ENCODE measurements at regions not wholly inside any gene's neighbourhood (a gene's known extent, or its start where the extent isn't known, plus 50 kb on each side); places are given as distances from the start of the nearest gene placed in this dataset.

- in situ Hi-C loops (cut with HindIII; ENCODE audit: low pct_ligation_motif_present, low sequenced_read_pairs): no loop called here
- Histone ChIP-seq H3K27ac (no peak overlapping the region), H3K27me3 (replicated peaks) (no peaks in the 10 kb centered on the region), H3K36me3 (replicated peaks) (no peaks in the 10 kb centered on the region), H3K4me3 (ENCODE audit: low read depth, low read length) (no peak overlapping the region)
- DNase-seq: no peak
- TF ChIP-seq CTCF (IDR thresholded peaks at IDR 0.05; ENCODE audit: low read depth, low read length, missing control alignments): no peak
Measured at GRCh38 chr6:21912151-21912832, 318.7 kb downstream of the SOX4 start.

- no peak for TF ChIP-seq CTCF (IDR thresholded peaks at IDR 0.05; ENCODE audit: low read depth, low read length, missing control alignments)
- H3K27ac ChIP-seq: no peak overlapping the region
- H3K4me3 ChIP-seq (ENCODE audit: low read depth, low read length): no peak overlapping the region
- no peaks in the 10 kb centered on the region for H3K27me3 ChIP-seq (replicated peaks)
- in situ Hi-C loops (cut with HindIII; ENCODE audit: low pct_ligation_motif_present, low sequenced_read_pairs): no loop called here
- DNase-seq: peak; percentile 51
- H3K36me3 ChIP-seq (replicated peaks): no peaks in the 10 kb centered on the region
Measured at GRCh38 chr6:21914121-21914973, 320.8 kb downstream of the SOX4 start.

- Histone ChIP-seq H3K4me3 (ENCODE audit: low read depth, low read length) (peak overlapping the region; percentile 3), H3K27me3 (replicated peaks) (no peaks in the 10 kb centered on the region), H3K27ac (no peak overlapping the region), H3K36me3 (replicated peaks) (no peaks in the 10 kb centered on the region)
- peak; percentile 11 for DNase-seq
- in situ Hi-C loops (cut with HindIII; ENCODE audit: low pct_ligation_motif_present, low sequenced_read_pairs): no loop called here
- TF ChIP-seq CTCF (IDR thresholded peaks at IDR 0.05; ENCODE audit: low read depth, low read length, missing control alignments): no peak
Measured at GRCh38 chr6:21915707-21916260, 322.2 kb downstream of the SOX4 start.

GRCh38 chr6:21918041-21918440, 324.5 kb downstream of the SOX4 start:
- Histone ChIP-seq H3K36me3 (replicated peaks) (no peaks in the 10 kb centered on the region), H3K4me3 (ENCODE audit: low read depth, low read length) (no peak overlapping the region), H3K27ac (no peak overlapping the region), H3K27me3 (replicated peaks) (no peaks in the 10 kb centered on the region)
- no peak for TF ChIP-seq CTCF (IDR thresholded peaks at IDR 0.05; ENCODE audit: low read depth, low read length, missing control alignments)
- no peak for DNase-seq
- in situ Hi-C loops (cut with HindIII; ENCODE audit: low pct_ligation_motif_present, low sequenced_read_pairs): no loop called here

GRCh38 chr6:21918666-21919065, 325.1 kb downstream of the SOX4 start:
- Histone ChIP-seq H3K4me3 (ENCODE audit: low read depth, low read length) (no peak overlapping the region), H3K36me3 (replicated peaks) (no peaks in the 10 kb centered on the region), H3K27me3 (replicated peaks) (no peaks in the 10 kb centered on the region), H3K27ac (no peak overlapping the region)
- in situ Hi-C loops (cut with HindIII; ENCODE audit: low pct_ligation_motif_present, low sequenced_read_pairs): no loop called here
- no peak for TF ChIP-seq CTCF (IDR thresholded peaks at IDR 0.05; ENCODE audit: low read depth, low read length, missing control alignments)
- no peak for DNase-seq

Data from brain microvascular endothelial cell (primary cell).